ENCODE measurements at regions not wholly inside any gene's neighbourhood (a gene's known extent, or its start where the extent isn't known, plus 50 kb on each side); places are given as distances from the start of the nearest gene placed in this dataset.

- no peak overlapping the region for H3K23ac ChIP-seq (ENCODE audit: low read depth, low read length, poor library complexity)
- H2BK15ac ChIP-seq (ENCODE audit: low read length): no peak overlapping the region
- H3K36me3 ChIP-seq (replicated peaks in 1 of 2; ENCODE audit: control insufficient read depth in 2 of 2, insufficient read depth in 2 of 2, low read length in 2 of 2): no peaks in the 10 kb centered on the region
- H3K4me2 ChIP-seq (ENCODE audit: insufficient read depth, low read length, poor library complexity, severe bottlenecking): no peak overlapping the region
- H3K9me3 ChIP-seq (replicated peaks in 1 of 2; ENCODE audit: control insufficient read depth in 2 of 2, insufficient read depth in 1 of 2, low read depth in 1 of 2, low read length in 2 of 2): no peaks in the 10 kb centered on the region
- no peak overlapping the region for H3K14ac ChIP-seq (ENCODE audit: low read length)
- no peak overlapping the region for H2AK5ac ChIP-seq (ENCODE audit: low read depth, low read length)
- no peak overlapping the region for H3K4me3 ChIP-seq (ENCODE audit: low read length in 2 of 2)
- no peak for DNase-seq (ENCODE audit: low spot score)
- H2BK5ac ChIP-seq (ENCODE audit: low read length): no peak overlapping the region
- no peak overlapping the region for H2BK12ac ChIP-seq (ENCODE audit: low read length)
- H3K27me3 ChIP-seq (ENCODE audit: control insufficient read depth in 3 of 3, insufficient read depth in 3 of 3, low read depth in 1 of 3, low read length in 3 of 3): peaks cover 0 to 2% (median 0%) of the 10 kb centered on the region in 3 experiments
- H2AFZ ChIP-seq (ENCODE audit: low read length): no peak overlapping the region
- no peaks in the 10 kb centered on the region for H3K79me1 ChIP-seq (ENCODE audit: low read depth, low read length)
- H2BK120ac ChIP-seq (ENCODE audit: low read depth, low read length): no peak overlapping the region
- no peak overlapping the region for H3K18ac ChIP-seq (ENCODE audit: low read length)
- no CpG with 5 or more reads among the region's 1 CpG for WGBS, 2 donors (ENCODE audit: extremely low coverage in 2 of 2, insufficient read length in 2 of 2, insufficient replicate concordance in 1 of 2)
- H3K27ac ChIP-seq (replicated peaks; ENCODE audit: low read length): no peak overlapping the region
- peaks cover 0 to 4% of the 10 kb centered on the region in 2 donors for H3K4me1 ChIP-seq (ENCODE audit: control insufficient read depth in 2 of 2, insufficient read depth in 1 of 2, low read depth in 1 of 2, low read length in 2 of 2)
- no peak overlapping the region for H4K8ac ChIP-seq (ENCODE audit: low read depth, low read length)
- no peak overlapping the region for H3K4ac ChIP-seq (ENCODE audit: low read length)
- H4K91ac ChIP-seq (ENCODE audit: low read depth, low read length, poor library complexity): no peak overlapping the region
- H3K9ac ChIP-seq (ENCODE audit: low read depth, low read length, poor library complexity): no peak overlapping the region
Observed at GRCh38 chr2:75344146-75344545, 144.8 kb upstream of the TACR1 start.

GRCh38 chr2:75342504-75343175 is 143.3 kb upstream of the TACR1 start:
- Histone ChIP-seq H3K4me2 (ENCODE audit: insufficient read depth, low read length, poor library complexity, severe bottlenecking) (no peak overlapping the region), H3K79me1 (ENCODE audit: low read depth, low read length) (no peaks in the 10 kb centered on the region), H4K91ac (ENCODE audit: low read depth, low read length, poor library complexity) (no peak overlapping the region), H2BK120ac (ENCODE audit: low read depth, low read length) (no peak overlapping the region), H3K27me3 (ENCODE audit: control insufficient read depth in 3 of 3, insufficient read depth in 3 of 3, low read depth in 1 of 3, low read length in 3 of 3) (peaks cover 0 to 2% (median 0%) of the 10 kb centered on the region in 3 experiments), H3K18ac (ENCODE audit: low read length) (no peak overlapping the region), H3K9ac (ENCODE audit: low read depth, low read length, poor library complexity) (no peak overlapping the region), H2AFZ (ENCODE audit: low read length) (no peak overlapping the region), H4K8ac (ENCODE audit: low read depth, low read length) (no peak overlapping the region), H3K36me3 (replicated peaks in 1 of 2; ENCODE audit: control insufficient read depth in 2 of 2, insufficient read depth in 2 of 2, low read length in 2 of 2) (no peaks in the 10 kb centered on the region), H2BK15ac (ENCODE audit: low read length) (no peak overlapping the region), H3K4me3 (ENCODE audit: low read length in 2 of 2) (no peak overlapping the region), H3K23ac (ENCODE audit: low read depth, low read length, poor library complexity) (no peak overlapping the region), H3K14ac (ENCODE audit: low read length) (no peak overlapping the region), H2BK12ac (ENCODE audit: low read length) (no peak overlapping the region), H3K4me1 (ENCODE audit: control insufficient read depth in 2 of 2, insufficient read depth in 1 of 2, low read depth in 1 of 2, low read length in 2 of 2) (peaks cover 0 to 4% of the 10 kb centered on the region in 2 donors), H3K9me3 (replicated peaks in 1 of 2; ENCODE audit: control insufficient read depth in 2 of 2, insufficient read depth in 1 of 2, low read depth in 1 of 2, low read length in 2 of 2) (no peaks in the 10 kb centered on the region), H2AK5ac (ENCODE audit: low read depth, low read length) (no peak overlapping the region), H3K4ac (ENCODE audit: low read length) (no peak overlapping the region), H3K27ac (replicated peaks; ENCODE audit: low read length) (no peak overlapping the region), H2BK5ac (ENCODE audit: low read length) (no peak overlapping the region)
- DNase-seq (ENCODE audit: low spot score): no peak
- WGBS, 2 donors (ENCODE audit: extremely low coverage in 2 of 2, insufficient read length in 2 of 2, insufficient replicate concordance in 1 of 2): no CpG with 5 or more reads among the region's 1 CpG

- no CpG with 5 or more reads among the region's 3 CpGs for WGBS, 2 donors (ENCODE audit: extremely low coverage in 2 of 2, insufficient read length in 2 of 2, insufficient replicate concordance in 1 of 2)
- H3K36me3 ChIP-seq (replicated peaks in 1 of 2; ENCODE audit: control insufficient read depth in 2 of 2, insufficient read depth in 2 of 2, low read length in 2 of 2): no peaks in the 10 kb centered on the region
Observed at GRCh38 chr2:75340560-75340959, 141.2 kb upstream of the TACR1 start.

GRCh38 chr2:75338461-75338860 is 139.1 kb upstream of the TACR1 start:
- H2AFZ ChIP-seq (ENCODE audit: low read length): no peak overlapping the region
- no peak overlapping the region for H4K8ac ChIP-seq (ENCODE audit: low read depth, low read length)
- H3K14ac ChIP-seq (ENCODE audit: low read length): no peak overlapping the region
- DNase-seq (ENCODE audit: low spot score): no peak
- no peak overlapping the region for H2AK5ac ChIP-seq (ENCODE audit: low read depth, low read length)
- H3K23ac ChIP-seq (ENCODE audit: low read depth, low read length, poor library complexity): no peak overlapping the region
- no peak overlapping the region for H2BK120ac ChIP-seq (ENCODE audit: low read depth, low read length)
- H3K4me1 ChIP-seq (ENCODE audit: control insufficient read depth in 2 of 2, insufficient read depth in 1 of 2, low read depth in 1 of 2, low read length in 2 of 2): peaks cover 0 to 2% of the 10 kb centered on the region in 2 donors
- no peak overlapping the region for H2BK12ac ChIP-seq (ENCODE audit: low read length)
- H3K27ac ChIP-seq (replicated peaks; ENCODE audit: low read length): no peak overlapping the region
- H3K79me1 ChIP-seq (ENCODE audit: low read depth, low read length): no peaks in the 10 kb centered on the region
- no peak overlapping the region for H4K91ac ChIP-seq (ENCODE audit: low read depth, low read length, poor library complexity)
- no peak overlapping the region for H3K18ac ChIP-seq (ENCODE audit: low read length)
- no peaks in the 10 kb centered on the region for H3K27me3 ChIP-seq (ENCODE audit: control insufficient read depth in 3 of 3, insufficient read depth in 3 of 3, low read depth in 1 of 3, low read length in 3 of 3)
- H3K9ac ChIP-seq (ENCODE audit: low read depth, low read length, poor library complexity): no peak overlapping the region
- H3K9me3 ChIP-seq (replicated peaks in 1 of 2; ENCODE audit: control insufficient read depth in 2 of 2, insufficient read depth in 1 of 2, low read depth in 1 of 2, low read length in 2 of 2): no peaks in the 10 kb centered on the region
- H2BK5ac ChIP-seq (ENCODE audit: low read length): no peak overlapping the region
- no CpG with 5 or more reads among the region's 5 CpGs for WGBS, 2 donors (ENCODE audit: extremely low coverage in 2 of 2, insufficient read length in 2 of 2, insufficient replicate concordance in 1 of 2)
- H3K4ac ChIP-seq (ENCODE audit: low read length): no peak overlapping the region
- H3K4me2 ChIP-seq (ENCODE audit: insufficient read depth, low read length, poor library complexity, severe bottlenecking): no peak overlapping the region
- H3K4me3 ChIP-seq (ENCODE audit: low read length in 2 of 2): no peak overlapping the region
- no peak overlapping the region for H2BK15ac ChIP-seq (ENCODE audit: low read length)
- no peaks in the 10 kb centered on the region for H3K36me3 ChIP-seq (replicated peaks in 1 of 2; ENCODE audit: control insufficient read depth in 2 of 2, insufficient read depth in 2 of 2, low read length in 2 of 2)

More at GRCh38 chr2:75340560-75340959, 141.2 kb upstream of the TACR1 start:
- no peak overlapping the region for H2AK5ac ChIP-seq (ENCODE audit: low read depth, low read length)
- no peak overlapping the region for H4K91ac ChIP-seq (ENCODE audit: low read depth, low read length, poor library complexity)
- DNase-seq (ENCODE audit: low spot score): no peak
- H3K23ac ChIP-seq (ENCODE audit: low read depth, low read length, poor library complexity): no peak overlapping the region
- peaks cover 0 to 2% (median 0%) of the 10 kb centered on the region in 3 experiments for H3K27me3 ChIP-seq (ENCODE audit: control insufficient read depth in 3 of 3, insufficient read depth in 3 of 3, low read depth in 1 of 3, low read length in 3 of 3)
- no peak overlapping the region for H2BK15ac ChIP-seq (ENCODE audit: low read length)
- no peak overlapping the region for H2BK12ac ChIP-seq (ENCODE audit: low read length)
- H3K4me3 ChIP-seq (ENCODE audit: low read length in 2 of 2): no peak overlapping the region
- no peak overlapping the region for H2BK5ac ChIP-seq (ENCODE audit: low read length)
- no peak overlapping the region for H3K18ac ChIP-seq (ENCODE audit: low read length)
- no peaks in the 10 kb centered on the region for H3K9me3 ChIP-seq (replicated peaks in 1 of 2; ENCODE audit: control insufficient read depth in 2 of 2, insufficient read depth in 1 of 2, low read depth in 1 of 2, low read length in 2 of 2)
- H3K4ac ChIP-seq (ENCODE audit: low read length): no peak overlapping the region
- no peaks in the 10 kb centered on the region for H3K79me1 ChIP-seq (ENCODE audit: low read depth, low read length)
- no peak overlapping the region for H3K14ac ChIP-seq (ENCODE audit: low read length)
- no peak overlapping the region for H3K27ac ChIP-seq (replicated peaks; ENCODE audit: low read length)
- no peak overlapping the region for H2AFZ ChIP-seq (ENCODE audit: low read length)
- no peak overlapping the region for H3K4me2 ChIP-seq (ENCODE audit: insufficient read depth, low read length, poor library complexity, severe bottlenecking)
- H3K9ac ChIP-seq (ENCODE audit: low read depth, low read length, poor library complexity): no peak overlapping the region
- no peak overlapping the region for H2BK120ac ChIP-seq (ENCODE audit: low read depth, low read length)
- peaks cover 0 to 4% of the 10 kb centered on the region in 2 donors for H3K4me1 ChIP-seq (ENCODE audit: control insufficient read depth in 2 of 2, insufficient read depth in 1 of 2, low read depth in 1 of 2, low read length in 2 of 2)
- no peak overlapping the region for H4K8ac ChIP-seq (ENCODE audit: low read depth, low read length)
